Epithelial cell of proximal tubule (primary cell): ENCODE measurements at regions not wholly inside any gene's neighbourhood (a gene's known extent, or its start where the extent isn't known, plus 50 kb on each side); places are given as distances from the start of the nearest gene placed in this dataset.
"Not testable (repeated sequence)": the region's sequence is repeated elsewhere in the genome, so short reads cannot be mapped to it uniquely, and the experiment has no call there.

Experiments
- DNase-seq: peaks from one replicate; pipeline ENCODE4 v3.0.0-alpha.2; 2011; ENCODE audit warnings: low read depth
- H3K4me3 ChIP-seq: 2 replicates; pipeline ENCODE4 v1.5.1; 2011; ENCODE audit warnings: low read depth, mild to moderate bottlenecking, low read length
- TF ChIP-seq, protein P1 (sequence below): conservative IDR thresholded peaks from 2 replicates; pipeline ENCODE4 v1.5.1; 2012; ENCODE audit warnings: low read depth, mild to moderate bottlenecking, low read length

GRCh38 chr11:69912911-69913451, 93.8 kb upstream of the FGF3 start:
- DNase-seq, result no peak
- no peak overlapping the region for H3K4me3 ChIP-seq
- TF ChIP-seq, protein P1, sequence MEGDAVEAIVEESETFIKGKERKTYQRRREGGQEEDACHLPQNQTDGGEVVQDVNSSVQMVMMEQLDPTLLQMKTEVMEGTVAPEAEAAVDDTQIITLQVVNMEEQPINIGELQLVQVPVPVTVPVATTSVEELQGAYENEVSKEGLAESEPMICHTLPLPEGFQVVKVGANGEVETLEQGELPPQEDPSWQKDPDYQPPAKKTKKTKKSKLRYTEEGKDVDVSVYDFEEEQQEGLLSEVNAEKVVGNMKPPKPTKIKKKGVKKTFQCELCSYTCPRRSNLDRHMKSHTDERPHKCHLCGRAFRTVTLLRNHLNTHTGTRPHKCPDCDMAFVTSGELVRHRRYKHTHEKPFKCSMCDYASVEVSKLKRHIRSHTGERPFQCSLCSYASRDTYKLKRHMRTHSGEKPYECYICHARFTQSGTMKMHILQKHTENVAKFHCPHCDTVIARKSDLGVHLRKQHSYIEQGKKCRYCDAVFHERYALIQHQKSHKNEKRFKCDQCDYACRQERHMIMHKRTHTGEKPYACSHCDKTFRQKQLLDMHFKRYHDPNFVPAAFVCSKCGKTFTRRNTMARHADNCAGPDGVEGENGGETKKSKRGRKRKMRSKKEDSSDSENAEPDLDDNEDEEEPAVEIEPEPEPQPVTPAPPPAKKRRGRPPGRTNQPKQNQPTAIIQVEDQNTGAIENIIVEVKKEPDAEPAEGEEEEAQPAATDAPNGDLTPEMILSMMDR, result peak; percentile 32

GRCh38 chr11:69913591-69914285, 94.5 kb upstream of the FGF3 start:
- TF ChIP-seq, protein P1, result no peak
- DNase-seq, result no peak
- H3K4me3 ChIP-seq, result no peak overlapping the region

DNA sequence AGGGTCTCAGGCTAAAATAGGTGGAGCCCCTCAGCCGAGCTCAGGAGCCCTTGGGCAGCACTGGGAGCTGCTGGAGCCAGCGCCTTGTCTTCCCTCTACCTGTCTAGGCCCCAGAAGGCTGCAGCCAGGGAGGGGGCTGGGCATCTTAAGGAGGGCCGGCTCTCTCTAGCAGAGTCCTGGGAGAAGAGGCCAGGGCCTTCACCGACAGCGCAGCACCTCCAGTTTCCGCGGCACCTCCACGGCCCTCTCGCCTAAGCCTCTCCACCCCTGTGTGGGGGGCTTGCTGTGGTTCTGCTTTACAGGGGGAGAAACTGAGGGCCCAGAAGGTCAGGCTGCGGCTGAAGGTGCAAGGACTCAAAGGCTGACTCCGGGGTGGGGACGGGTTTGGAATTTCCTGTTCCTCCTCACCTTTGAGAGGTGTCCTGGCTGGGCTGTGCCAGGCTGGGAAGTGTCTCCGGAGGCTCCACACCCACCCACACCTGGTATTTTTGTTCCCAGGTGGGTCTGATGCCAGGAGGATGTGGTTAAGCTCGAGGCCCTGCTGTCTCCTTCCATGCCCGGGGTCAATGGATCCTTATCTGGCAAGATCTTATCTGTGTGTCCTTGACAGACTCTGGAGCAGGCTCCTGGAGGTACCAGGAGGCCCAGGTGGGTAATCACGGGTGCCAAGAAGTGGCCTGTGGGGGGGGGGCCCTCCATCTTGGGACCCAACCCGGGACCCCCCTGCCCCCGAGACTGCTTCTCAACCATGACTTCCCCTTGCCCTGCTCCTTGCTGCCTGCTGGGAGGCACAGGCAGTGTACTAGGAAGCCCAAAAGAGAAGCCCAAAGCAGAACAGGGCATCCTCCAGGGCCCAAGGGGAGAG, 95.3 kb upstream of the FGF3 start:
- TF ChIP-seq, protein P1, result no peak
- DNase-seq, result no peak
- no peak overlapping the region for H3K4me3 ChIP-seq

DNA sequence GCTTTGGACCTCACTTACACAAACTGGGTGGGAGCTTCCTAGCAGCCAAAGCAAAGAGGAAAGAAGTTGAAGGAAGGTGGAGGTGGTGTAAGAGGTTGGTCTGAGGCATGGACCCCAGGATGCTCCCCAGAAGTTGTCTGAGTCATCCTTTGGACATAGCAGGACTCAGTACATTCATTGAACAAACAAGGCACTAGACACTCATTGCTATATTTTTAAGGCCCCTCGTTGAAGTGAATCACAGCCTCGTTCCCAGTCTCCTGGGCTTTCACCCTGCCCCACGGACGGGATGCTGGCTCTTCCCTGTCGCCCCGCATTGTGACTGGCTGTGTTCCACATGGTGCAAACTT, 95.9 kb upstream of the FGF3 start:
- TF ChIP-seq, protein P1, result no peak
- no peak overlapping the region for H3K4me3 ChIP-seq
- no peak for DNase-seq

DNA sequence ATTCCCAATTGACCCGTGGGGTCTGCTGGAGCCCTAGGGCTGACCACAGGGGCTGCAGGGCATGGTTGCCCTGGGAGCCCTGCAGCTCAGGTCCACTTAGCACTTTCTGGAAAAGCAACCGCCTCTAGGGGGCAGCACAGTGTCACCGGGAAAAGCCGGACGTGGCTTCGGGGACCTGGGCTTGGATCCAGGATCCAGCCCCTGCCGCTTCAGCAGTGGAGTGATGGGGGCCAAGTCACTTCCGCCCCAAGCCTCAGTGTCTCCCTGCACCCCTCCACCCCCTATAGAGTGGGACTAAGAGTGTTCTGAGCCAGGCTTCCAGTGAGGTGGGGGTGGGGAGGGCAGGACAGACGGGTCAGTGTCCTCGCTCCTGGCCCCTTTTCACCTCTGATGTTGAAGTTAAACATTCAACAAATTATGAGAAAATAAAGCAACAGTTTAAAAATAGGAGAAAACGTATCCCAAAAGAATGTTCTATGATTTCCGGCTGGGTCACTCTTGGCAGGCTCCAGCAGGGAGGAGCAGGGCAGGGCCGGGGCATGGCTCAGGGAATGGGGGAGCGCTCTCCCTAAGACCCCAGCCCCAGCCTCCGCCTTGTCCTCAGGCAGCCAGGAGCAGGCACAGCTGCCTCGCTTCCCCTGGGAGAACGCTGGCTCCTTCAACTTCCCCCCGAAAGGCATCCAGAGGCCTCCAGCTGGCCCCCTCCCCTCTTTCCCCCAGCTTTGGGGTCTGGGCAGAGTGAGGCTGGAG, 96.5 kb upstream of the FGF3 start:
- TF ChIP-seq, protein P1, result peak; percentile 75
- no peak overlapping the region for H3K4me3 ChIP-seq
- DNase-seq, result no peak

DNA sequence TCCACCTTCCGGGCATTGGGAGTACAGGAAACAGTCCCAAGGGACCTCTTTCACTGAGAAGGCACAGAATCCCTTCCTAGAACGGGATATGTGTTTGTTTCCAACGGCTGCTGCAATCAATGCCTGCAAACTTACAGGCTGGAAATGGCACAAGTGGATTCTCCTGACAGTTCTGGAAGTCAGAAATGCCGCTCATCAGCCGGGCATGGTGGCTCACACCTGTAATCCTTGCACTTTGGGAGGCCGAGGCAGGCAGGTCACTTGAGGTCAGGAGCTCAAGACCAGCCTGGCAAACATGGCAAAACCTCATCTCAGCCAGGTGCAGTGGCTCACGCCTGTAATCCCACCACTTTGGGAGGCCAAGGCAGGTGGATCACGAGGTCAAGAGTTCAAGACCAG, 97.0 kb upstream of the FGF3 start:
- not testable (repeated sequence) for DNase-seq, H3K4me3 ChIP-seq

- no peak for DNase-seq
- TF ChIP-seq, protein P1, result no peak
These were observed 97.7 kb upstream of the FGF3 start for GRCh38 chr11:69916806-69917387.

More at GRCh38 chr11:69916806-69917387, 97.7 kb upstream of the FGF3 start:
- H3K4me3 ChIP-seq, result no peak overlapping the region
